H9 (cell line): ENCODE measurements at regions not wholly inside any gene's neighbourhood (a gene's known extent, or its start where the extent isn't known, plus 50 kb on each side); places are given as distances from the start of the nearest gene placed in this dataset.
A peak's percentile ranks its signal among the peaks of the same experiment; 100 is the strongest.

Experiments used
- DNase-seq: peaks from one replicate; pipeline ENCODE4 v3.0.0-alpha.2; 2017
- H2AFZ ChIP-seq: one replicate; pipeline ENCODE4 v1.6.1; 2013; ENCODE audit warnings: mild to moderate bottlenecking, low read length, control low read depth, moderate library complexity
- H2AK5ac ChIP-seq: 2 replicates; pipeline ENCODE4 v1.6.1; 2013; ENCODE audit warnings: low read length, control low read depth, mixed read lengths; ENCODE audit not compliant: insufficient read length
- H2BK120ac ChIP-seq: one replicate; pipeline ENCODE4 v1.6.1; 2013; ENCODE audit warnings: low read depth, mild to moderate bottlenecking, low read length, control low read depth, inconsistent platforms; ENCODE audit not compliant: poor library complexity, severe bottlenecking
- H2BK12ac ChIP-seq: 2 replicates; pipeline ENCODE4 v1.6.1; 2013; ENCODE audit warnings: low read length, control low read depth, mixed read lengths, low read depth; ENCODE audit not compliant: insufficient read length
- H2BK15ac ChIP-seq: 2 replicates; pipeline ENCODE4 v1.6.1; 2013; ENCODE audit warnings: low read depth, low read length, control low read depth
- H2BK20ac ChIP-seq: one replicate; pipeline ENCODE4 v1.6.1; 2013; ENCODE audit warnings: low read depth, mild to moderate bottlenecking, low read length, control low read depth, inconsistent platforms; ENCODE audit not compliant: poor library complexity, severe bottlenecking
- H2BK5ac ChIP-seq: 2 replicates; pipeline ENCODE4 v1.6.1; 2013; ENCODE audit warnings: low read length, control low read depth, mixed read lengths; ENCODE audit not compliant: insufficient read length
- H3K14ac ChIP-seq: 2 replicates; pipeline ENCODE4 v1.6.1; 2013; ENCODE audit warnings: low read length, control low read depth; ENCODE audit not compliant: insufficient read depth
- H3K18ac ChIP-seq: 2 replicates; pipeline ENCODE4 v1.6.1; 2013; ENCODE audit warnings: low read depth, mild to moderate bottlenecking, mixed read lengths, low read length, control low read depth; ENCODE audit not compliant: insufficient read length
- H3K23ac ChIP-seq: 2 replicates; pipeline ENCODE4 v1.6.1; 2013; ENCODE audit warnings: low read length, control low read depth, mixed read lengths, low read depth; ENCODE audit not compliant: insufficient read length
- H3K23me2 ChIP-seq: 2 replicates; pipeline ENCODE4 v1.6.1; 2013; ENCODE audit warnings: low read depth, mild to moderate bottlenecking, mixed read lengths, low read length, control low read depth; ENCODE audit not compliant: insufficient read length, poor library complexity, severe bottlenecking
- H3K27ac ChIP-seq: 2 replicates; pipeline ENCODE4 v1.5.1; 2013; ENCODE audit warnings: low read length, control low read depth, mixed read lengths, low read depth; ENCODE audit not compliant: insufficient read length
- H3K27me3 ChIP-seq: 2 replicates; pipeline ENCODE4 v1.6.1; 2013; ENCODE audit warnings: low read length, control low read depth, inconsistent platforms; ENCODE audit not compliant: insufficient read depth
- H3K4ac ChIP-seq: 2 replicates; pipeline ENCODE4 v1.6.1; 2013; ENCODE audit warnings: low read depth, mild to moderate bottlenecking, control low read depth, inconsistent platforms, low read length, moderate library complexity
- H3K4me1 ChIP-seq: 2 replicates; pipeline ENCODE4 v1.6.1; 2013; ENCODE audit warnings: low read length, control low read depth, inconsistent platforms; ENCODE audit not compliant: insufficient read depth
- H3K4me2 ChIP-seq: 2 replicates; pipeline ENCODE4 v1.6.1; 2013; ENCODE audit warnings: low read length, control low read depth, mixed read lengths; ENCODE audit not compliant: insufficient read length, insufficient read depth
- H3K56ac ChIP-seq: 2 replicates; pipeline ENCODE4 v1.6.1; 2013; ENCODE audit warnings: low read depth, mild to moderate bottlenecking, mixed read lengths, low read length, control low read depth; ENCODE audit not compliant: insufficient read length
- H3K79me1 ChIP-seq: 2 replicates; pipeline ENCODE4 v1.6.1; 2013; ENCODE audit warnings: low read depth, mild to moderate bottlenecking, moderate library complexity, low read length, control low read depth, inconsistent platforms; ENCODE audit not compliant: insufficient read depth, poor library complexity, severe bottlenecking
- H3K79me2 ChIP-seq: 2 replicates; pipeline ENCODE4 v1.6.1; 2013; ENCODE audit warnings: low read length, control low read depth, inconsistent platforms; ENCODE audit not compliant: insufficient read depth
- H3K9ac ChIP-seq: 2 replicates; pipeline ENCODE4 v1.6.1; 2013; ENCODE audit warnings: low read length, control low read depth, mixed read lengths; ENCODE audit not compliant: insufficient read length; ENCODE audit errors: extremely low read depth
- H3K9me3 ChIP-seq: one replicate; pipeline ENCODE4 v1.6.1; 2013; ENCODE audit warnings: low read depth, low read length, inconsistent platforms; ENCODE audit not compliant: control insufficient read depth
- H3T11ph ChIP-seq: one replicate; pipeline ENCODE4 v1.6.1; 2013; ENCODE audit warnings: mild to moderate bottlenecking, low read length, control low read depth, inconsistent platforms
- H4K20me1 ChIP-seq: one replicate; pipeline ENCODE4 v1.6.1; 2013; ENCODE audit not compliant: control insufficient read depth, insufficient read length, insufficient read depth
- H4K5ac ChIP-seq: 2 replicates; pipeline ENCODE4 v1.6.1; 2013; ENCODE audit warnings: low read depth, mild to moderate bottlenecking, mixed read lengths, low read length, control low read depth; ENCODE audit not compliant: insufficient read length
- H4K8ac ChIP-seq: replicated peaks from 2 replicates; pipeline ENCODE4 v1.6.1; 2013; ENCODE audit warnings: low read length, control low read depth, mixed read lengths, low read depth; ENCODE audit not compliant: insufficient read length
- H4K91ac ChIP-seq: 2 replicates; pipeline ENCODE4 v1.6.1; 2013; ENCODE audit warnings: low read depth, mild to moderate bottlenecking, moderate library complexity, mixed read lengths, low read length, control low read depth; ENCODE audit not compliant: insufficient read length
- H3K27ac Mint-ChIP-seq, 3 experiments: 2 replicates in 2 of 3; 3 replicates in 1 of 3; pipeline ENCODE4 v1.8.0; 2020 to 2021; ENCODE audit warnings: mixed read lengths in 3 of 3, mild to moderate bottlenecking in 1 of 3, moderate library complexity in 1 of 3
- H3K27me3 Mint-ChIP-seq: 2 replicates; pipeline ENCODE4 v1.8.0; 2021; ENCODE audit warnings: low read depth, mild to moderate bottlenecking, moderate library complexity, mixed read lengths
- H3K36me3 Mint-ChIP-seq, 3 experiments: 2 replicates in 2 of 3; 3 replicates in 1 of 3; pipeline ENCODE4 v1.8.0; 2020 to 2021; ENCODE audit warnings: low read depth in 3 of 3, mixed read lengths in 3 of 3; ENCODE audit not compliant: insufficient read depth in 1 of 3
- H3K4me1 Mint-ChIP-seq, 2 experiments: 2 replicates each; pipeline ENCODE4 v1.8.0; 2020; ENCODE audit warnings: mixed read lengths in 2 of 2
- H3K4me3 Mint-ChIP-seq, 2 experiments: 2 replicates in 1 of 2; 3 replicates in 1 of 2; pipeline ENCODE4 v1.8.0; 2020 to 2021; ENCODE audit warnings: mild to moderate bottlenecking in 2 of 2, mixed read lengths in 2 of 2, moderate library complexity in 1 of 2
- H3K9me3 Mint-ChIP-seq, 2 experiments: 2 replicates in 1 of 2; 3 replicates in 1 of 2; pipeline ENCODE4 v1.8.0; 2020; ENCODE audit warnings: mild to moderate bottlenecking in 2 of 2, mixed read lengths in 2 of 2, moderate library complexity in 1 of 2
- WGBS: extraction: QIAGEN DNeasy Blood & Tissue Kit; methylation state at CpG from one replicate; pipeline ENCODE4 v1.1.7; 2013; ENCODE audit warnings: missing lambda C conversion rate, low lambda C conversion rate, mixed read lengths; ENCODE audit not compliant: insufficient read length; ENCODE audit errors: extremely low coverage; 5-methylcytosine and 5-hydroxymethylcytosine counted together
- TF ChIP-seq, protein P1 (sequence below): fragments of 200-600 bp; sonication (generic); conservative IDR thresholded peaks from 3 replicates; pipeline ENCODE4 v1.8.0; 2021; ENCODE audit warnings: antibody characterized with exemption, mild to moderate bottlenecking

DNA sequence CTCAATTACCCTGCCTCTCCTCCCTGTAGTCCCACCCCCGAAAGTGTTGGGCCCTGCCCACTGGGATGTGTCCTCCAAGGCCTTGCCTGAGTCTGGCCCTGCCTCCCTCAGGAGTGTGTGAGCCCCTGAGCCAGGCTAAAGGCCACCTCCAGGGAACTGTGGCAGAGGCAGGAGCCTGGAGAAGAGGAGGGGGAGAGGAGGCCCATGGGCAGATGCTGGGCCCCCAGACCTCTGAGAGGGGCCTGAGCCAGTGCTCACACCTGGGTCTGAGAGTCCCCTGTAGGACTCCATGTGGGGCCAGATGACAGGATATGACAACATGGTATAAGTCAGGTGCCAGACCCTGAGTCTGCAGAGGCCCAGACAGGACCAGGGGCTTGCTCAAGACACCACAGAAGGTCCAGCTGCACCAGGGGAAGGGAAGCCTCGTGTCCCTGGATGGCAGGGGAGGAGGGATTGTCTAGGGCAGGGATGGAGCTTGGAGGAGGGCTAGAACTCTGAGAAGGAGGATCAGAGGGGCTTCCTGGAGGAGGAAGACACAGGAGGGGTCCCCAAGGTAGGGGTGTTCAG, 217.9 kb downstream of the TBC1D2B start:
- H3K9ac ChIP-seq: no peak overlapping the region
- Mint-ChIP-seq H3K9me3 (no peaks in the 10 kb centered on the region; a peak in 2 of 5 replicates), H3K4me3 (no peak overlapping the region), H3K4me1 (peaks cover 29 to 51% of the 10 kb centered on the region in 2 experiments), H3K27ac (no peak overlapping the region), H3K27me3 (peaks cover 4% of the 10 kb centered on the region), H3K36me3 (no peaks in the 10 kb centered on the region)
- no peak overlapping the region for H3T11ph ChIP-seq
- no peak overlapping the region for H2AK5ac ChIP-seq
- H3K18ac ChIP-seq: no peak overlapping the region
- no peak overlapping the region for H2AFZ ChIP-seq
- TF ChIP-seq, protein P1, sequence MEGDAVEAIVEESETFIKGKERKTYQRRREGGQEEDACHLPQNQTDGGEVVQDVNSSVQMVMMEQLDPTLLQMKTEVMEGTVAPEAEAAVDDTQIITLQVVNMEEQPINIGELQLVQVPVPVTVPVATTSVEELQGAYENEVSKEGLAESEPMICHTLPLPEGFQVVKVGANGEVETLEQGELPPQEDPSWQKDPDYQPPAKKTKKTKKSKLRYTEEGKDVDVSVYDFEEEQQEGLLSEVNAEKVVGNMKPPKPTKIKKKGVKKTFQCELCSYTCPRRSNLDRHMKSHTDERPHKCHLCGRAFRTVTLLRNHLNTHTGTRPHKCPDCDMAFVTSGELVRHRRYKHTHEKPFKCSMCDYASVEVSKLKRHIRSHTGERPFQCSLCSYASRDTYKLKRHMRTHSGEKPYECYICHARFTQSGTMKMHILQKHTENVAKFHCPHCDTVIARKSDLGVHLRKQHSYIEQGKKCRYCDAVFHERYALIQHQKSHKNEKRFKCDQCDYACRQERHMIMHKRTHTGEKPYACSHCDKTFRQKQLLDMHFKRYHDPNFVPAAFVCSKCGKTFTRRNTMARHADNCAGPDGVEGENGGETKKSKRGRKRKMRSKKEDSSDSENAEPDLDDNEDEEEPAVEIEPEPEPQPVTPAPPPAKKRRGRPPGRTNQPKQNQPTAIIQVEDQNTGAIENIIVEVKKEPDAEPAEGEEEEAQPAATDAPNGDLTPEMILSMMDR: no peak
- H4K91ac ChIP-seq: no peak overlapping the region
- no peak overlapping the region for H2BK120ac ChIP-seq
- H3K4me1 ChIP-seq: no peaks in the 10 kb centered on the region
- no peak overlapping the region for H3K4me2 ChIP-seq
- H4K20me1 ChIP-seq: no peaks in the 10 kb centered on the region
- no peaks in the 10 kb centered on the region for H3K23me2 ChIP-seq
- no peak overlapping the region for H3K4ac ChIP-seq
- no CpG with 5 or more reads among the region's 2 CpGs for WGBS
- peak; percentile 81 for DNase-seq
- H3K23ac ChIP-seq: no peak overlapping the region
- H3K79me1 ChIP-seq: no peaks in the 10 kb centered on the region
- no peak overlapping the region for H4K8ac ChIP-seq
- H2BK20ac ChIP-seq: no peak overlapping the region
- H2BK12ac ChIP-seq: no peak overlapping the region
- no peaks in the 10 kb centered on the region for H3K79me2 ChIP-seq
- H3K27ac ChIP-seq: no peak overlapping the region
- no peak overlapping the region for H3K56ac ChIP-seq
- H2BK5ac ChIP-seq: no peak overlapping the region
- H2BK15ac ChIP-seq: no peak overlapping the region; the same call in 1 of the 2 replicates
- H3K27me3 ChIP-seq: no peaks in the 10 kb centered on the region
- H3K9me3 ChIP-seq: no peaks in the 10 kb centered on the region
- no peak overlapping the region for H4K5ac ChIP-seq
- no peak overlapping the region for H3K14ac ChIP-seq
